ENCODE measurements at regions not wholly inside any gene's neighbourhood (a gene's known extent, or its start where the extent isn't known, plus 50 kb on each side); places are given as distances from the start of the nearest gene placed in this dataset.
"Not testable (repeated sequence)": the region's sequence is repeated elsewhere in the genome, so short reads cannot be mapped to it uniquely, and the experiment has no call there.

DNA sequence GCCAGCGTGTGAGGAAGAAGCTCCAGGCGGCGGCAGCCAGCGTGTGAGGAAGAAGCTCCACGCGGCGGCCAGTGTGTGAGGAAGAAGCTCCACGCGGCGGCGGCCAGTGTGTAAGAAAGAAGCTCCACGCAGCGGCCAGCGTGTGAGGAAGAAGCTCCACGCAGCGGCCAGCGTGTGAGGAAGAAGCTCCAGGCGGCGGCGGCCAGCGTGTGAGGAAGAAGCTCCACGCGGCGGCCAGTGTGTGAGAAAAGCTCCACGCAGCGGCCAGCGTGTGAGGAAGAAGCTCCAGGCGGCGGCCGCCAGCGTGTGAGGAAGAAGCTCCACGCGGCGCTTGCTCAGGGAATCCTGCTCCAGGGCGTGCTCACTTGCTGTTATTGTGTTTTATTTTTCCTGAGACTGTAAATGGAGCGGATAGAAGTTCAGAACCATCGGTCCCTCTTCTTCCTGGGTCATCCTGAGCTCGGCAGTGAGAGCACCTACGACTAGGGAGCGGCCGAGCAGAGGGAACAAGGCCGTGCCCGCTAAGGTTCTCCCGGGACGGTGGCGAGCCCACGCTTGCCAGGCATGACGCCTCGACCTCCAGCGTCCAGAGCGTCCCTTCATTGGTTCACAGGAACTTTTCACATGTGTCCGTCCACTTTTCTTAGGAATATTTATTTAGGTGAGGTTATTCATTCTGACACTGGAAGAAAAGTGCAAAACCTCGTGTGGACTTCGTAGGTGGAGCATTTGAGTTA, 94.2 kb downstream of the TMEM18 start:
- Mint-ChIP-seq H3K27ac (no peak overlapping the region), H3K27me3 (ENCODE audit: low read depth) (peaks cover 5% of the 10 kb centered on the region), H3K9me3 (peaks cover 4% of the 10 kb centered on the region), H3K4me1 (peaks cover 14% of the 10 kb centered on the region), H3K36me3 (ENCODE audit: low read depth) (no peaks in the 10 kb centered on the region), H3K4me3 (no peak overlapping the region)
- TF ChIP-seq, protein P1, sequence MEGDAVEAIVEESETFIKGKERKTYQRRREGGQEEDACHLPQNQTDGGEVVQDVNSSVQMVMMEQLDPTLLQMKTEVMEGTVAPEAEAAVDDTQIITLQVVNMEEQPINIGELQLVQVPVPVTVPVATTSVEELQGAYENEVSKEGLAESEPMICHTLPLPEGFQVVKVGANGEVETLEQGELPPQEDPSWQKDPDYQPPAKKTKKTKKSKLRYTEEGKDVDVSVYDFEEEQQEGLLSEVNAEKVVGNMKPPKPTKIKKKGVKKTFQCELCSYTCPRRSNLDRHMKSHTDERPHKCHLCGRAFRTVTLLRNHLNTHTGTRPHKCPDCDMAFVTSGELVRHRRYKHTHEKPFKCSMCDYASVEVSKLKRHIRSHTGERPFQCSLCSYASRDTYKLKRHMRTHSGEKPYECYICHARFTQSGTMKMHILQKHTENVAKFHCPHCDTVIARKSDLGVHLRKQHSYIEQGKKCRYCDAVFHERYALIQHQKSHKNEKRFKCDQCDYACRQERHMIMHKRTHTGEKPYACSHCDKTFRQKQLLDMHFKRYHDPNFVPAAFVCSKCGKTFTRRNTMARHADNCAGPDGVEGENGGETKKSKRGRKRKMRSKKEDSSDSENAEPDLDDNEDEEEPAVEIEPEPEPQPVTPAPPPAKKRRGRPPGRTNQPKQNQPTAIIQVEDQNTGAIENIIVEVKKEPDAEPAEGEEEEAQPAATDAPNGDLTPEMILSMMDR (IDR thresholded peaks at IDR 0.05; ENCODE audit: unreplicated experiment in 3 of 3) = no peak

DNA sequence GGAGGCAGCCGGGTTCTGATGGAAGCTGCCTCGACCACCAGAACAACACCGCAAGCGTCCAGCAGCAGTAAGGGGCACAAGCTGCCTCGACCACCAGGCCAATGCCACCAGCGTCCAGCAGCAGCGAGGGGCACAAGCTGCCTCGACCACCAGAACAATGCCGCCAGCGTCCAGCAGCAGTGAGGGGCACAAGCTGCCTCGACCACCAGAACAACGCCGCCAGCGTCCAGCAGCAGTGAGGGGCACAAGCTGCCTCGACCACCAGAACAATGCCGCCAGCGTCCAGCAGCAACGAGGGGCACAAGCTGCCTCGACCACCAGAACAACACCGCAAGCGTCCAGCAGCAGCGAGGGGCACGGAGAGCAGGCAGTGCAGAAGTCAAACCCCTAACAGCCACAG, 94.9 kb downstream of the TMEM18 start:
- not testable (repeated sequence) for H3K9me3 Mint-ChIP-seq; H3K4me3 Mint-ChIP-seq; H3K36me3 Mint-ChIP-seq (ENCODE audit: low read depth); H3K27ac Mint-ChIP-seq; H3K27me3 Mint-ChIP-seq (ENCODE audit: low read depth)
- peaks cover 14% of the 10 kb centered on the region for H3K4me1 Mint-ChIP-seq

DNA sequence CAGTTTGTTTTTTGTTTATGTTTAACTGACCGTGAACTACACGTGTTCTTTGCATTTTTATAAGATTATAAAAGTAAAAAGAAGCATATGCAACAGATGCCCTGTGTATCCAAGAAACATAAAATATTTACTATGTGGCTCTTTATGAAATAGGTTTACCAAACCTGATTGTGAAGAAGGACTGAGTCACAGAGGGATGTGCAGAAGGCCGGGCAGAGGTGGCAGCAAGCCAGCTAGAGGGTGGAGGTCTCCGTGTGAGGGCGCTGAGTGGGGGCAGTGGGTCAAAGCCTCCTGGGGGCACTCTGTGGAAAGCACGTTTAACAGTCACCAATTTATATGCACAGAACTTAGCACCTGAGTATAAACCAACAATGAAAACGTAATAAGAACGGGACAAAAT, 97.2 kb downstream of the TMEM18 start:
- Mint-ChIP-seq H3K4me1 (peaks cover 2% of the 10 kb centered on the region), H3K36me3 (ENCODE audit: low read depth) (no peaks in the 10 kb centered on the region), H3K9me3 (peaks cover 18% of the 10 kb centered on the region), H3K27ac (no peak overlapping the region), H3K27me3 (ENCODE audit: low read depth) (peaks cover 3% of the 10 kb centered on the region), H3K4me3 (no peak overlapping the region)
- TF ChIP-seq, protein P1 (IDR thresholded peaks at IDR 0.05; ENCODE audit: unreplicated experiment in 3 of 3) = no peak

DNA sequence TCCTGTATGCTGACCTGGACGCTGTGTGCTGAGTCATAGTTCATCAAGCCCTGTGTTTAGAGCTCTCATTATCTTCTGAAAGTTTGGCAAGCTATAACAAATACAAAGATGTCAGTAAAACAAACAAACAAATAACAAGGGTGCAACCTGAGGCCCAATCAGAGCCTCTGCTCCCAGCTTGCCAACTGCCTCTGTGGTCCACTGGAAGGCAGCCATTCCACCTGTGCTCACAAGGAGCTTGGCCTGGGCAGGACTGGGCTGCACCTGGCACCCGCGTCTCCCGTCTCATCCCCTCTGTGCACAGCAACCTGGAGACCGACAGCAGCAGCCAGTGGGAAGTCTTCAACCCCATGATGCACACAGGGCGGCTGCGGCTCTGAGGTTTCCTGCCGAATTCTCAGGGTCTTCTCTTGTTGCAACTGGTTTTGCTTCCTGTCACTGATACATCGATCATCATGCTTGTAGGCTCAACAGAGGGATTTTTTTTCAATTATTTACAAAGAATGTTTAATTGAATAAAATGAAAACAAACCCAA, 97.8 kb downstream of the TMEM18 start:
- H3K27ac Mint-ChIP-seq = no peak overlapping the region
- no peaks in the 10 kb centered on the region for H3K36me3 Mint-ChIP-seq (ENCODE audit: low read depth)
- H3K9me3 Mint-ChIP-seq = peaks cover 24% of the 10 kb centered on the region
- peaks cover 6% of the 10 kb centered on the region for H3K27me3 Mint-ChIP-seq (ENCODE audit: low read depth)
- H3K4me1 Mint-ChIP-seq = no peaks in the 10 kb centered on the region
- TF ChIP-seq, protein P1 (IDR thresholded peaks at IDR 0.05; ENCODE audit: unreplicated experiment in 3 of 3) = no peak
- H3K4me3 Mint-ChIP-seq = no peak overlapping the region

DNA sequence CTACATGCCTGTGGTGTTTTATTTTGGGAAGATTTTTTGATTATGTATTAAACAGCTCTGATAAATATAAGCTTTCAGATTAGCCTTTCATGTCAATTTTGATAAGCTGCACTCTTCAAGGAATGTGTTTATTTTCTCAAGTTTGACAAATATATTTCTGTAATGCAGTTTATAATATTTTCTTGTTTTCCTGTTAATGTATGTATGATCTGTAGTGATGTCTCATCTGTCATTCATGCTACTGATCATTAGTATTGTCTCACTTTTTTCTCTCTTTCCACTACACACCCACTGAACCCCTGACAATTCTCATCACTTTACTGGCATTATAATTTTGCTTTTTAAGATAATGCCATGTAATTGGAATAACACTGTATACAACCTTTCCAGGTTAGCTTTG, 100.9 kb downstream of the TMEM18 start:
- Mint-ChIP-seq H3K4me1 (peaks cover 6% of the 10 kb centered on the region), H3K9me3 (peaks cover 45% of the 10 kb centered on the region), H3K4me3 (no peak overlapping the region), H3K27me3 (ENCODE audit: low read depth) (peaks cover 9% of the 10 kb centered on the region), H3K36me3 (ENCODE audit: low read depth) (no peaks in the 10 kb centered on the region), H3K27ac (no peak overlapping the region)
- TF ChIP-seq, protein P1 (IDR thresholded peaks at IDR 0.05; ENCODE audit: unreplicated experiment in 3 of 3) = no peak

DNA sequence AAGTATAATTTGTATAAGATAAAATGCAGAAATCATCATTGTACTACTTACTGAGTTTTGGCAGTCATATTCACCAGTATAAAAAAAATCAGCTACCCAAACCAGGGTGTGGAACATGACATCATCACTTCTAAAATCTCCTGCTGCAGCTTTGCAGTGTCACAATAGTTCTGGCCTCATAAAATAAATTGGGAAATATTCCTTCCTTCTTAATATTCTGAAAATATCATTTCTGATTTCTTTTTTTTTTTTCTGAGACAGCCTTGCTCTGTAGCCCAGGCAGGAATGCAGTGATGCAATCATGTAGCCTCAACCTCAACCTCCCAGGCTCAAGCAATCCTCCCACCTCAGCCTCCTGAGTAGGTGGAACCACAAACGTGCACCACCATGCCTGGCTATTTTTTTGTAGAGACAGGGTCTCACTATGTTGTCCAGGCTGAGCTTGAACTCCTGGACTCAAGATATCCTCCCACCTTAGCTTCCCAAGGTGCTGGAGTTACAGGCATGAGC, 101.4 kb downstream of the TMEM18 start:
- Mint-ChIP-seq H3K36me3 (ENCODE audit: low read depth) (no peaks in the 10 kb centered on the region), H3K4me1 (peaks cover 6% of the 10 kb centered on the region)

More for the DNA sequence above, 101.4 kb downstream of the TMEM18 start:
- Mint-ChIP-seq H3K27ac (no peak overlapping the region), H3K9me3 (peaks cover 50% of the 10 kb centered on the region), H3K27me3 (ENCODE audit: low read depth) (peaks cover 9% of the 10 kb centered on the region), H3K4me3 (no peak overlapping the region)
- TF ChIP-seq, protein P1 (IDR thresholded peaks at IDR 0.05; ENCODE audit: unreplicated experiment in 3 of 3) = no peak
